ENCODE measurements at regions not wholly inside any gene's neighbourhood (a gene's known extent, or its start where the extent isn't known, plus 50 kb on each side); places are given as distances from the start of the nearest gene placed in this dataset.

DNA sequence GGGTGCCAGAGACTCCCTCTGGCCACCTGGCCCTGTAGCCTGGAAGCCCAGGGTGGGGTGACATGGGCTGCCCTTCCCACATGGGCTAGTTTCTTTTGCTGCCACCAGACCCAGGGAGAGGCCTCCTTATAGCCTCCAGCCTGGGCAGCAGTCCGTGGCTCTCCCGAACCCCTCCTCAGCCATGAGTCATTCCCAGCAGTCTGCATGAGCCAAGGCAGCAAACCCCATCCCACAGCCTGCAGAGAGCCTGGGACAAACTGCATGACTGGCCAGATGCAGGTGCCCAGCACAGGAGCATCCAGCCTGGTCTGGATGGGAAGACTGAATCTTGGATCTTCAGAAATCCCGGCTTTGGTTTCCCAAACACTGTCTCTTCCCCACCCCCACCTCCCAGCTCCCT lies 75.7 kb downstream of the MRPL14 start:
- TF ChIP-seq POLR2A (IDR thresholded peaks at IDR 0.05; ENCODE audit: extremely low read depth, insufficient read length), result no peak
- TF ChIP-seq, protein P1, sequence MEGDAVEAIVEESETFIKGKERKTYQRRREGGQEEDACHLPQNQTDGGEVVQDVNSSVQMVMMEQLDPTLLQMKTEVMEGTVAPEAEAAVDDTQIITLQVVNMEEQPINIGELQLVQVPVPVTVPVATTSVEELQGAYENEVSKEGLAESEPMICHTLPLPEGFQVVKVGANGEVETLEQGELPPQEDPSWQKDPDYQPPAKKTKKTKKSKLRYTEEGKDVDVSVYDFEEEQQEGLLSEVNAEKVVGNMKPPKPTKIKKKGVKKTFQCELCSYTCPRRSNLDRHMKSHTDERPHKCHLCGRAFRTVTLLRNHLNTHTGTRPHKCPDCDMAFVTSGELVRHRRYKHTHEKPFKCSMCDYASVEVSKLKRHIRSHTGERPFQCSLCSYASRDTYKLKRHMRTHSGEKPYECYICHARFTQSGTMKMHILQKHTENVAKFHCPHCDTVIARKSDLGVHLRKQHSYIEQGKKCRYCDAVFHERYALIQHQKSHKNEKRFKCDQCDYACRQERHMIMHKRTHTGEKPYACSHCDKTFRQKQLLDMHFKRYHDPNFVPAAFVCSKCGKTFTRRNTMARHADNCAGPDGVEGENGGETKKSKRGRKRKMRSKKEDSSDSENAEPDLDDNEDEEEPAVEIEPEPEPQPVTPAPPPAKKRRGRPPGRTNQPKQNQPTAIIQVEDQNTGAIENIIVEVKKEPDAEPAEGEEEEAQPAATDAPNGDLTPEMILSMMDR (IDR thresholded peaks at IDR 0.05; ENCODE audit: low read depth, low read length), result no peak
- TF ChIP-seq, protein P2, sequence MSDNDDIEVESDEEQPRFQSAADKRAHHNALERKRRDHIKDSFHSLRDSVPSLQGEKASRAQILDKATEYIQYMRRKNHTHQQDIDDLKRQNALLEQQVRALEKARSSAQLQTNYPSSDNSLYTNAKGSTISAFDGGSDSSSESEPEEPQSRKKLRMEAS (IDR thresholded peaks at IDR 0.05; ENCODE audit: low read depth, low read length), result no peak

Data from NB4 (cell line).